H9 (cell line): ENCODE measurements at regions not wholly inside any gene's neighbourhood (a gene's known extent, or its start where the extent isn't known, plus 50 kb on each side); places are given as distances from the start of the nearest gene placed in this dataset.

Experiments
- DNase-seq: peaks from one replicate; pipeline ENCODE4 v3.0.0-alpha.2; 2017
- H2AFZ ChIP-seq: one replicate; pipeline ENCODE4 v1.6.1; 2013; ENCODE audit warnings: mild to moderate bottlenecking, low read length, control low read depth, moderate library complexity
- H2AK5ac ChIP-seq: 2 replicates; pipeline ENCODE4 v1.6.1; 2013; ENCODE audit warnings: low read length, control low read depth, mixed read lengths; ENCODE audit not compliant: insufficient read length
- H2BK120ac ChIP-seq: one replicate; pipeline ENCODE4 v1.6.1; 2013; ENCODE audit warnings: low read depth, mild to moderate bottlenecking, low read length, control low read depth, inconsistent platforms; ENCODE audit not compliant: poor library complexity, severe bottlenecking
- H2BK12ac ChIP-seq: 2 replicates; pipeline ENCODE4 v1.6.1; 2013; ENCODE audit warnings: low read length, control low read depth, mixed read lengths, low read depth; ENCODE audit not compliant: insufficient read length
- H2BK15ac ChIP-seq: 2 replicates; pipeline ENCODE4 v1.6.1; 2013; ENCODE audit warnings: low read depth, low read length, control low read depth
- H2BK20ac ChIP-seq: one replicate; pipeline ENCODE4 v1.6.1; 2013; ENCODE audit warnings: low read depth, mild to moderate bottlenecking, low read length, control low read depth, inconsistent platforms; ENCODE audit not compliant: poor library complexity, severe bottlenecking
- H2BK5ac ChIP-seq: 2 replicates; pipeline ENCODE4 v1.6.1; 2013; ENCODE audit warnings: low read length, control low read depth, mixed read lengths; ENCODE audit not compliant: insufficient read length
- H3K14ac ChIP-seq: 2 replicates; pipeline ENCODE4 v1.6.1; 2013; ENCODE audit warnings: low read length, control low read depth; ENCODE audit not compliant: insufficient read depth
- H3K18ac ChIP-seq: 2 replicates; pipeline ENCODE4 v1.6.1; 2013; ENCODE audit warnings: low read depth, mild to moderate bottlenecking, mixed read lengths, low read length, control low read depth; ENCODE audit not compliant: insufficient read length
- H3K23ac ChIP-seq: 2 replicates; pipeline ENCODE4 v1.6.1; 2013; ENCODE audit warnings: low read length, control low read depth, mixed read lengths, low read depth; ENCODE audit not compliant: insufficient read length
- H3K23me2 ChIP-seq: 2 replicates; pipeline ENCODE4 v1.6.1; 2013; ENCODE audit warnings: low read depth, mild to moderate bottlenecking, mixed read lengths, low read length, control low read depth; ENCODE audit not compliant: insufficient read length, poor library complexity, severe bottlenecking
- H3K27ac ChIP-seq: 2 replicates; pipeline ENCODE4 v1.5.1; 2013; ENCODE audit warnings: low read length, control low read depth, mixed read lengths, low read depth; ENCODE audit not compliant: insufficient read length
- H3K27me3 ChIP-seq: 2 replicates; pipeline ENCODE4 v1.6.1; 2013; ENCODE audit warnings: low read length, control low read depth, inconsistent platforms; ENCODE audit not compliant: insufficient read depth
- H3K4ac ChIP-seq: 2 replicates; pipeline ENCODE4 v1.6.1; 2013; ENCODE audit warnings: low read depth, mild to moderate bottlenecking, control low read depth, inconsistent platforms, low read length, moderate library complexity
- H3K4me1 ChIP-seq: 2 replicates; pipeline ENCODE4 v1.6.1; 2013; ENCODE audit warnings: low read length, control low read depth, inconsistent platforms; ENCODE audit not compliant: insufficient read depth
- H3K4me2 ChIP-seq: 2 replicates; pipeline ENCODE4 v1.6.1; 2013; ENCODE audit warnings: low read length, control low read depth, mixed read lengths; ENCODE audit not compliant: insufficient read length, insufficient read depth
- H3K56ac ChIP-seq: 2 replicates; pipeline ENCODE4 v1.6.1; 2013; ENCODE audit warnings: low read depth, mild to moderate bottlenecking, mixed read lengths, low read length, control low read depth; ENCODE audit not compliant: insufficient read length
- H3K79me1 ChIP-seq: 2 replicates; pipeline ENCODE4 v1.6.1; 2013; ENCODE audit warnings: low read depth, mild to moderate bottlenecking, moderate library complexity, low read length, control low read depth, inconsistent platforms; ENCODE audit not compliant: insufficient read depth, poor library complexity, severe bottlenecking
- H3K79me2 ChIP-seq: 2 replicates; pipeline ENCODE4 v1.6.1; 2013; ENCODE audit warnings: low read length, control low read depth, inconsistent platforms; ENCODE audit not compliant: insufficient read depth
- H3K9ac ChIP-seq: 2 replicates; pipeline ENCODE4 v1.6.1; 2013; ENCODE audit warnings: low read length, control low read depth, mixed read lengths; ENCODE audit not compliant: insufficient read length; ENCODE audit errors: extremely low read depth
- H3K9me3 ChIP-seq: one replicate; pipeline ENCODE4 v1.6.1; 2013; ENCODE audit warnings: low read depth, low read length, inconsistent platforms; ENCODE audit not compliant: control insufficient read depth
- H3T11ph ChIP-seq: one replicate; pipeline ENCODE4 v1.6.1; 2013; ENCODE audit warnings: mild to moderate bottlenecking, low read length, control low read depth, inconsistent platforms
- H4K20me1 ChIP-seq: one replicate; pipeline ENCODE4 v1.6.1; 2013; ENCODE audit not compliant: control insufficient read depth, insufficient read length, insufficient read depth
- H4K5ac ChIP-seq: 2 replicates; pipeline ENCODE4 v1.6.1; 2013; ENCODE audit warnings: low read depth, mild to moderate bottlenecking, mixed read lengths, low read length, control low read depth; ENCODE audit not compliant: insufficient read length
- H4K8ac ChIP-seq: replicated peaks from 2 replicates; pipeline ENCODE4 v1.6.1; 2013; ENCODE audit warnings: low read length, control low read depth, mixed read lengths, low read depth; ENCODE audit not compliant: insufficient read length
- H4K91ac ChIP-seq: 2 replicates; pipeline ENCODE4 v1.6.1; 2013; ENCODE audit warnings: low read depth, mild to moderate bottlenecking, moderate library complexity, mixed read lengths, low read length, control low read depth; ENCODE audit not compliant: insufficient read length
- H3K27ac Mint-ChIP-seq, 3 experiments: 2 replicates in 2 of 3; 3 replicates in 1 of 3; pipeline ENCODE4 v1.8.0; 2020 to 2021; ENCODE audit warnings: mixed read lengths in 3 of 3, mild to moderate bottlenecking in 1 of 3, moderate library complexity in 1 of 3
- H3K27me3 Mint-ChIP-seq: 2 replicates; pipeline ENCODE4 v1.8.0; 2021; ENCODE audit warnings: low read depth, mild to moderate bottlenecking, moderate library complexity, mixed read lengths
- H3K36me3 Mint-ChIP-seq, 3 experiments: 2 replicates in 2 of 3; 3 replicates in 1 of 3; pipeline ENCODE4 v1.8.0; 2020 to 2021; ENCODE audit warnings: low read depth in 3 of 3, mixed read lengths in 3 of 3; ENCODE audit not compliant: insufficient read depth in 1 of 3
- H3K4me1 Mint-ChIP-seq, 2 experiments: 2 replicates each; pipeline ENCODE4 v1.8.0; 2020; ENCODE audit warnings: mixed read lengths in 2 of 2
- H3K4me3 Mint-ChIP-seq, 2 experiments: 2 replicates in 1 of 2; 3 replicates in 1 of 2; pipeline ENCODE4 v1.8.0; 2020 to 2021; ENCODE audit warnings: mild to moderate bottlenecking in 2 of 2, mixed read lengths in 2 of 2, moderate library complexity in 1 of 2
- H3K9me3 Mint-ChIP-seq, 2 experiments: 2 replicates in 1 of 2; 3 replicates in 1 of 2; pipeline ENCODE4 v1.8.0; 2020; ENCODE audit warnings: mild to moderate bottlenecking in 2 of 2, mixed read lengths in 2 of 2, moderate library complexity in 1 of 2
- CTCF ChIP-seq: fragments of 200-600 bp; sonication (generic); conservative IDR thresholded peaks from 3 replicates; pipeline ENCODE4 v1.8.0; 2021; ENCODE audit warnings: antibody characterized with exemption, mild to moderate bottlenecking
- WGBS: extraction: QIAGEN DNeasy Blood & Tissue Kit; methylation state at CpG from one replicate; pipeline ENCODE4 v1.1.7; 2013; ENCODE audit warnings: missing lambda C conversion rate, low lambda C conversion rate, mixed read lengths; ENCODE audit not compliant: insufficient read length; ENCODE audit errors: extremely low coverage; 5-methylcytosine and 5-hydroxymethylcytosine counted together

GRCh38 chr9:79023134-79023580 lies 548.6 kb upstream of the TLE4 start:
- Histone ChIP-seq H2BK20ac (no peak overlapping the region), H3K23me2 (no peaks in the 10 kb centered on the region), H3T11ph (no peak overlapping the region), H3K4me1 (0 out of 2 replicates have a peak, but pooled peaks cover 4% of the 10 kb centered on the region), H3K4ac (no peak overlapping the region), H3K23ac (no peak overlapping the region), H3K79me2 (no peaks in the 10 kb centered on the region), H4K91ac (no peak overlapping the region), H3K9me3 (no peaks in the 10 kb centered on the region), H2AFZ (no peak overlapping the region), H2BK5ac (no peak overlapping the region), H3K27me3 (no peaks in the 10 kb centered on the region), H4K20me1 (no peaks in the 10 kb centered on the region), H2AK5ac (no peak overlapping the region), H3K14ac (no peak overlapping the region), H2BK120ac (no peak overlapping the region), H3K18ac (no peak overlapping the region), H3K9ac (no peak overlapping the region), H4K5ac (no peak overlapping the region), H3K27ac (no peak overlapping the region), H3K4me2 (no peak overlapping the region), H4K8ac (no peak overlapping the region), H2BK12ac (no peak overlapping the region), H3K79me1 (no peaks in the 10 kb centered on the region), H2BK15ac (no peak overlapping the region), H3K56ac (no peak overlapping the region)
- no peak for TF ChIP-seq CTCF
- no peaks in the 10 kb centered on the region for H3K36me3 Mint-ChIP-seq
- WGBS, result no CpG with 5 or more reads among the region's 3 CpGs
- H3K27me3 Mint-ChIP-seq, result no peaks in the 10 kb centered on the region
- no peak overlapping the region for H3K4me3 Mint-ChIP-seq
- DNase-seq, result no peak
- peaks cover 4 to 11% of the 10 kb centered on the region in 2 experiments for H3K4me1 Mint-ChIP-seq
- H3K27ac Mint-ChIP-seq, result no peak overlapping the region
- no peaks in the 10 kb centered on the region for H3K9me3 Mint-ChIP-seq
